Activated naive CD8-positive, alpha-beta T cell treated with anti-CD3 and anti-CD28 coated beads for 36 hours (primary cell): ENCODE measurements at regions not wholly inside any gene's neighbourhood (a gene's known extent, or its start where the extent isn't known, plus 50 kb on each side); places are given as distances from the start of the nearest gene placed in this dataset.

Experiments
- DNase-seq: peaks from one replicate; pipeline ENCODE4 v3.0.0; 2021
- H3K27ac Mint-ChIP-seq: one replicate; pipeline ENCODE4 v1.8.0; 2022; ENCODE audit warnings: mild to moderate bottlenecking, moderate library complexity, mixed read lengths
- H3K27me3 Mint-ChIP-seq: one replicate; pipeline ENCODE4 v1.8.0; 2022; ENCODE audit warnings: mild to moderate bottlenecking, mixed read lengths
- H3K36me3 Mint-ChIP-seq: one replicate; pipeline ENCODE4 v1.8.0; 2021; ENCODE audit warnings: mild to moderate bottlenecking, mixed read lengths
- H3K4me1 Mint-ChIP-seq: one replicate; pipeline ENCODE4 v1.8.0; 2021; ENCODE audit warnings: mixed read lengths
- H3K4me3 Mint-ChIP-seq: one replicate; pipeline ENCODE4 v1.8.0; 2022; ENCODE audit warnings: mild to moderate bottlenecking, moderate library complexity, mixed read lengths
- H3K9me3 Mint-ChIP-seq: one replicate; pipeline ENCODE4 v1.8.0; 2022; ENCODE audit warnings: mixed read lengths

DNA sequence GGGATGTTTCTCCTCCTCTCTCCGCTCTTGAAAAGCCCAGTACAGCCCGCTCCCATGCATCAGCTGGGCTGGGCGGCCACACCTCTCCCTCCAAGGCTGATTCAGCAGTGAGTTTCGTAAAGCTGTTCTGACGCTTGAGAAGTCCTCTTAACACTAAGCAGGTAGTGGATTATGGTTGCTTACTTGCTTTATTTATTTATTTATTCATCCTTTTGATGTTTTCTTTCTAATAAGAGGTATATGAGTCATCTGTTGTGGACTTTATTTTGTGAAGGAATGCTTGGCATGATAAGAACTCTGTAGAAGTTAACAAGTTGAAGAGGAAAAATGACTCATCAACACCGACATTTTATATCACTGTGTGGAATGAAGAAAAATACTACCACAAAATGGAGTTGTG is 285.0 kb downstream of the SQOR start:
- Mint-ChIP-seq H3K27ac (no peak overlapping the region), H3K36me3 (no peaks in the 10 kb centered on the region), H3K27me3 (peaks cover 5% of the 10 kb centered on the region), H3K9me3 (no peaks in the 10 kb centered on the region), H3K4me1 (no peaks in the 10 kb centered on the region), H3K4me3 (no peak overlapping the region)
- no peak for DNase-seq

DNA sequence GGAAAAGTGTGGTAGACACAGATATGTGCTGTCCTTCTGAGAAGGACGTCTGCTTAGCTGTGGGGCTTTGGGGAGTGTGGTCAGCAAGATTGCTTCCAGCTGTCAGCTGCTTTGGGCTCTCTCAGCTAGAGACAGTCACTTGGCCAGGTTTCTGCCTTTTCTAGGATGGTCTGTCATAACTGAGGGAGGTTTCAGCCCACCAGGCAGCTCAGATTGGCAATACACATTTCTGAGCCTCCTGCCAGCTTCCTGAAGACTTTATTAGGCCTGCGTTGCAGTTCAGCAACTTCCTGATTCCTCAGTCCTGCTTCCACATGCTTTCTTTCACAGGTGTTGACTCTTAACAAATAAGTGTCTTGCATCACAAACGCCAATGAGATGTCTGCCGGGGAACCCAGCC is 286.5 kb downstream of the SQOR start:
- no peaks in the 10 kb centered on the region for H3K36me3 Mint-ChIP-seq
- no peaks in the 10 kb centered on the region for H3K4me1 Mint-ChIP-seq
- peaks cover 5% of the 10 kb centered on the region for H3K27me3 Mint-ChIP-seq
- DNase-seq = no peak
- H3K27ac Mint-ChIP-seq = no peak overlapping the region
- H3K9me3 Mint-ChIP-seq = no peaks in the 10 kb centered on the region
- no peak overlapping the region for H3K4me3 Mint-ChIP-seq

- no peaks in the 10 kb centered on the region for H3K9me3 Mint-ChIP-seq
- no peak overlapping the region for H3K27ac Mint-ChIP-seq
- no peaks in the 10 kb centered on the region for H3K27me3 Mint-ChIP-seq
- H3K4me3 Mint-ChIP-seq = no peak overlapping the region
- no peaks in the 10 kb centered on the region for H3K4me1 Mint-ChIP-seq
- no peaks in the 10 kb centered on the region for H3K36me3 Mint-ChIP-seq
- DNase-seq = no peak
Measured at GRCh38 chr15:45921978-45922377, 287.1 kb downstream of the SQOR start.

GRCh38 chr15:45941367-45941766 is 306.5 kb downstream of the SQOR start:
- H3K36me3 Mint-ChIP-seq = no peaks in the 10 kb centered on the region
- no peak for DNase-seq
- H3K4me1 Mint-ChIP-seq = no peaks in the 10 kb centered on the region
- H3K27ac Mint-ChIP-seq = no peak overlapping the region
- H3K9me3 Mint-ChIP-seq = no peaks in the 10 kb centered on the region
- peaks cover 7% of the 10 kb centered on the region for H3K27me3 Mint-ChIP-seq
- H3K4me3 Mint-ChIP-seq = no peak overlapping the region

DNA sequence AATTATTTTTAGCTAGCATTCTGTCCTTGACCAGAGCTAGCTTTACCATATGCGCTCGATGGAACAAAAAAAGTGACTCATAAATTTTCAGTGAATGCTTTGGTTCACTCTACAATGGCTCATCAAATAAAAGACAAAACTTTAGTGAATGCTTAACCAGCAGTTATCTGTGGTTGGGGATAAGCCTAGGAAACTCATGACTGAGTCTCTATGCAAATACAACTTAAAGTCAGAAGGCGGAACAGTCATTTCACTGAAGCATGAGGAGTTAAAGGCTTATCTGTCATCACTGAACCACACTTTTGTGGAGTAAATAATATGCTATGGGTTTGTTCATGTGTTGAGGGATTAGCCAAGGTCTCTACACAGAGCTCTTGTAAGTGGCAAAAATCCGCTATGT is 308.4 kb downstream of the SQOR start:
- Mint-ChIP-seq H3K4me3 (no peak overlapping the region), H3K27me3 (peaks cover 4% of the 10 kb centered on the region), H3K4me1 (no peaks in the 10 kb centered on the region), H3K36me3 (no peaks in the 10 kb centered on the region), H3K27ac (no peak overlapping the region), H3K9me3 (no peaks in the 10 kb centered on the region)
- DNase-seq = no peak

GRCh38 chr15:45946111-45946510 is 311.3 kb downstream of the SQOR start:
- no peak for DNase-seq
- Mint-ChIP-seq H3K36me3 (no peaks in the 10 kb centered on the region), H3K9me3 (peaks cover 1% of the 10 kb centered on the region), H3K27ac (no peak overlapping the region), H3K4me3 (no peak overlapping the region), H3K4me1 (no peaks in the 10 kb centered on the region), H3K27me3 (peaks cover 16% of the 10 kb centered on the region)

DNA sequence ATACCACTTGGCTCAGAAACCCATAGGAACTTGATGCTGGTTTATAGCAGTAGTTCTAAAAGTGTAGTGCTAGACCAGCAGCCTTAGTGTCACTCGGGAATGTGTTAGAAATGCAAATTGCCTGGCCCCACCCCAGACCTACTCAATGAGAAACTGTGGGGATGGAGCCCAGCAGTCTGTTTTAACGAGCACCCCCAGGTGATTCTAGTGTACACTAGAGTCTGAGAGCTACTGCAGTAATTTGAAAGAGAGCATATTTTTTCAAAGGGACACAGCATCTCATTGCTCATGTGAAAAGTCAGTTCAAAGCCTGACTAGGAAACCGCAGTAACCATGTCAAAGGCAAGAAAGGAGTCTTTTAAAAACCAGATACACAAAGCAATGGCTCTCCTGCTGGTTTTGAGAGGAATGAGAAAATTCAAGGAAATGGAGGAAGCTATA is 313.4 kb downstream of the SQOR start:
- no peaks in the 10 kb centered on the region for H3K4me1 Mint-ChIP-seq
- no peak for DNase-seq
- peaks cover 1% of the 10 kb centered on the region for H3K9me3 Mint-ChIP-seq
- H3K36me3 Mint-ChIP-seq = no peaks in the 10 kb centered on the region
- H3K27me3 Mint-ChIP-seq = peaks cover 20% of the 10 kb centered on the region
- no peak overlapping the region for H3K4me3 Mint-ChIP-seq
- H3K27ac Mint-ChIP-seq = no peak overlapping the region

DNA sequence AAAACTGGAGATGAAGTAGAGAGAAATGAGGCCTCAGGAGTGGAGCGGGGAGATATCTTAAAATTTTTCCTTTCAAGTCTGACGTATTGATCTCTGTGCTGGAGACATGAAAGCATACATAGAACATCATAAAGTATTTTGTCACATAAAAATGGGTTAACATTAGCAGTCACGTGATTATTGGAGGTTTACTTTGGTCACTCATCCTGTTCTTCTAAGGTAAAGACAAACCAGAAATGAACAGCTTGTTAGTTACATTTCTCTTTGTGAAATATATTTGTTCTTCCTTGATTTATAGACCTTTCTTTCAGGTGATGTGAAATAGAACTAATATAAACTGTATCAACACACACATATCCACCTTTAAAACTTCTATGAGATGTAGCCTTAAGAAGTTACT is 324.1 kb downstream of the SQOR start:
- Mint-ChIP-seq H3K4me1 (no peaks in the 10 kb centered on the region), H3K36me3 (no peaks in the 10 kb centered on the region), H3K27me3 (no peaks in the 10 kb centered on the region), H3K27ac (no peak overlapping the region), H3K4me3 (no peak overlapping the region), H3K9me3 (peaks cover 10% of the 10 kb centered on the region)
- DNase-seq = no peak

DNA sequence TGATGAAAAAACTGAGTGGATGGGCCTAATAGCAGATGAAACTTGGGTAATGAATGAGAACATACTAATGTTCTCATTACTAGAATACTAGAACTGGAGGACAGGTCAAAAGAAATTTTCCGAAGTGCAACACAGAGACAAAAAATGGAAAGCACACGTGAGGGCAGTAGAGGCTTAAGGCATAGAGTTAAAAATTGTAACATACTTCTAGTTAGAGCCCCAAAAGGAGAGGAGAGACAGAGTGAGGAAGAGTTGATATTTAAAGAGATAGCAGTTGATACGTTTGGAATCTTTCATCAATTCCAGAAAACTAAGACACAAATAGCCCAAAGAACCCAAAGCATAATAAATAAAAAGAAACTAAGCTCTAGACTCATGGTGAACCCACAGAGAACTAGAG is 327.9 kb downstream of the SQOR start:
- H3K27ac Mint-ChIP-seq = no peak overlapping the region
- H3K27me3 Mint-ChIP-seq = no peaks in the 10 kb centered on the region

DNA sequence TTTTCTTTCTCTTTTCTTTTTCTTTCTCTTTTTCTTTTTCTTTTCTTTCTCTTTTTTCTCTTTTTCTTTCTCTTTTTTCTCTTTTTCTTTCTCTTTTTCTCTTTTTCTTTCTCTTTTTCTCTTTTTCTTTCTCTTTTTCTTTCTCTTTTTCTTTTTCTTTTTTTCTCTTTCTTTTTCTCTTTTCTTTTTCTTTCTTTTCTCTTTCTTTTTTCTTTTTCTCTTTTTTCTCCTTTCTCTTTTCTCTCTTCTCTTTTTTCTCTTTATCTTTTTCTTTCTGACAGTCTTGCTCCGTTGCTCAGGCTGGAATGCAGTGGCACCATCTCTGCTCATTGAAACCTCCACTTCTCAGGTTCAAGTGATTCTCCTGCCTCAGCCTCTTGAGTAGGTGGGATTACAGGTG is 335.7 kb downstream of the SQOR start:
- Mint-ChIP-seq H3K4me3 (no peak overlapping the region), H3K27ac (no peak overlapping the region), H3K36me3 (no peaks in the 10 kb centered on the region), H3K9me3 (no peaks in the 10 kb centered on the region), H3K27me3 (no peaks in the 10 kb centered on the region), H3K4me1 (no peaks in the 10 kb centered on the region)
- DNase-seq = no peak

More for the DNA sequence above, 327.9 kb downstream of the SQOR start:
- DNase-seq = no peak
- H3K4me3 Mint-ChIP-seq = no peak overlapping the region
- H3K36me3 Mint-ChIP-seq = no peaks in the 10 kb centered on the region
- no peaks in the 10 kb centered on the region for H3K4me1 Mint-ChIP-seq
- peaks cover 7% of the 10 kb centered on the region for H3K9me3 Mint-ChIP-seq

DNA sequence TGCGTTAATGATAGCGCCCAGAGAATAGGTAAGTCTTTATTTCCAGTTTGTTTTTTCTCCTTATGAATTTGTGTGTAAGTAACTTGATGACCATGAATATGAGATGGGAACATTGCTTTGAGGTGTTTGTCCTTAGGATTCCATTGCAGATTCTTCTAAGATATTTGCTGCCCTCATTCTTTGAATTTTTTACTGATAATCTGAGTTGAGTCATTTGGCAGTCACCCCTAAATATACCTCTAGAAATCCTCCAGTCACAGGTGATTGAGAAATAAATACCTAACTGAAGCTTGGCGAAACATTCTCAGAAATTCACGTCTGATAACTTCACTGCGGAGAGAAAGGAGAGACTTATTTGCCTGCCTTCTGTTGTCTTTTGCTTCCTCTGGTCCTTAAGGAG is 345.5 kb downstream of the SQOR start:
- Mint-ChIP-seq H3K9me3 (no peaks in the 10 kb centered on the region), H3K36me3 (no peaks in the 10 kb centered on the region), H3K4me1 (no peaks in the 10 kb centered on the region), H3K27ac (no peak overlapping the region), H3K4me3 (no peak overlapping the region), H3K27me3 (no peaks in the 10 kb centered on the region)
- no peak for DNase-seq

DNA sequence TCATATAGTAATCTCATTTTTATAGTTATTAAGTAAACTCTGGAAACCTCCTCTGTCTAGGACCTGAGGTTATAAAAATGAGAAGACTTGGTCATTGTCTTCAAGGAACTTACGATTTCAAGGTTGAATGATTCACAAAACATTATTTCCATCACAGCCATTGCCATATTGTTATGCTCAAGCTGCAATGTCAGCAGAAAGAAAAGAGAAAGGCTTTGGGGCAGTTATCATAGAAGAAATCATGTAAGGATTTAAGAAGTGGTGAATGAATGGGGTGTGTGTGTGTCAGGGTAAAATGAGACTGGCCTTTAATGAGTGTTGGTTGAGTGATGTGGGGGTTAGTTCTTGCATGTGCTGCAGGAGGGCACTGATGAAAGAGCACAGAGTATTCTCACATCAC is 346.8 kb downstream of the SQOR start:
- Mint-ChIP-seq H3K4me1 (no peaks in the 10 kb centered on the region), H3K27me3 (no peaks in the 10 kb centered on the region), H3K36me3 (no peaks in the 10 kb centered on the region), H3K9me3 (no peaks in the 10 kb centered on the region), H3K4me3 (no peak overlapping the region), H3K27ac (no peak overlapping the region)
- DNase-seq = no peak

- H3K27ac Mint-ChIP-seq = no peak overlapping the region
- H3K36me3 Mint-ChIP-seq = no peaks in the 10 kb centered on the region
- peaks cover 6% of the 10 kb centered on the region for H3K9me3 Mint-ChIP-seq
- H3K4me1 Mint-ChIP-seq = no peaks in the 10 kb centered on the region
- no peak overlapping the region for H3K4me3 Mint-ChIP-seq
- no peak for DNase-seq
- no peaks in the 10 kb centered on the region for H3K27me3 Mint-ChIP-seq
Measured at GRCh38 chr15:45991863-45992262, 357.0 kb downstream of the SQOR start.

DNA sequence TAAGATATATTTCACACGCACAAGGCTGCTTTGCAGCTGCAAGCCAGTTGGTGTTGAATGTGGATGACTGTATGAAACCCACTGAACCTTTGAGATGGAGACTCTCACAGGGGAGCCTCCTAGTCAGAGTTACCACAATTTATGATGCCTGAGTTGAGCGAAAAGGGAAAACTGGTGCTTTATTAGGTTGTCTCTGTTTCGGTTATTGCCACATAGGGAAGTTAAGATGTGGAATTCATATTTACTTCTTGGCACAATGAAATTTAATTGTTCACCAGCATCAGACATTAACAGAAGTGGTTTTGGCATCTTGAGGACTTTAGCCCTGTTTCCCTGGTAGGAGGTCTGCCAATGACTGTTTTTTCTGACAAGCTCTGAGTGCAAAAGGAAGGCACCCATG is 358.2 kb downstream of the SQOR start:
- no peak for DNase-seq
- Mint-ChIP-seq H3K9me3 (peaks cover 6% of the 10 kb centered on the region), H3K27ac (no peak overlapping the region), H3K27me3 (no peaks in the 10 kb centered on the region), H3K4me1 (no peaks in the 10 kb centered on the region), H3K4me3 (no peak overlapping the region), H3K36me3 (no peaks in the 10 kb centered on the region)

DNA sequence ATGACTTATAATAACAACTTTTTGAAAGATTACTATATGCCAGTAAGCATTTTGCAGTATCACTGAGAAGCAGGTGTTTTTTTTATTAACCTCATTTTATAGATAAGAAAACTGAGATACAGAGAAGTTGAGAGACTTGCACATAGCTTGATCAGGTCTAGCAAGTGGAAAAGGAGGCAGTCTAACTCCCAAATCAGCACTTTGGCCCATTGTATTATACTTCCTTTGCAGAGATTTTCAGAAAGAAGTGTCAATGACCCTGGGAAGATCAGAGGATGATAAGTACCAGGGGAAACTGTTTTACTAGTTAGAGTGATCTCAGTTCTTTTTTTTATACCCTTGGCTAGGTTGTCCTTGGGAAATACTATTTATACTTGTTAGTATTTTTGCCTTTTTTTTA is 358.7 kb downstream of the SQOR start:
- Mint-ChIP-seq H3K4me3 (no peak overlapping the region), H3K4me1 (no peaks in the 10 kb centered on the region), H3K27me3 (no peaks in the 10 kb centered on the region), H3K27ac (no peak overlapping the region), H3K9me3 (peaks cover 7% of the 10 kb centered on the region), H3K36me3 (no peaks in the 10 kb centered on the region)
- no peak for DNase-seq

DNA sequence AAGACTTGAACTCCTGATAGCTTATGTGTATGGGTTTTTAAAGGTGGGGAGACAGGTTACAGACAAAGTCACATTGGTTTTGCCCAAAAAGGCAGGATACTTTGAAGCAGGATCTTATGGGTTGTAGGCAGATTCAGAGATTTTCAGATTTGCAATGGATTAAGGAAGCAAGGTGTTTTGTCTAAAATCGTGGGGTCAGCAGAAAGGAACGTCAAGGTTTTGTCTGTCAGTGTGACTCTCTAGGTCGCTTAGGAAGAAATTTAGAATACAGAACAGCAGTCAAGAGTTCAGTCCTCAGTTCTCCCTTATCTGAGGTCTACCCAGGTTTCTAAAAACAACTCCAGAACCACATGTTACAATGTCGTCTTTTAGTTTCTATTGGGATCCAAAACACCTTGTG is 361.0 kb downstream of the SQOR start:
- DNase-seq = no peak
- Mint-ChIP-seq H3K36me3 (no peaks in the 10 kb centered on the region), H3K9me3 (peaks cover 10% of the 10 kb centered on the region), H3K27me3 (no peaks in the 10 kb centered on the region), H3K4me1 (no peaks in the 10 kb centered on the region), H3K27ac (no peak overlapping the region), H3K4me3 (no peak overlapping the region)

DNA sequence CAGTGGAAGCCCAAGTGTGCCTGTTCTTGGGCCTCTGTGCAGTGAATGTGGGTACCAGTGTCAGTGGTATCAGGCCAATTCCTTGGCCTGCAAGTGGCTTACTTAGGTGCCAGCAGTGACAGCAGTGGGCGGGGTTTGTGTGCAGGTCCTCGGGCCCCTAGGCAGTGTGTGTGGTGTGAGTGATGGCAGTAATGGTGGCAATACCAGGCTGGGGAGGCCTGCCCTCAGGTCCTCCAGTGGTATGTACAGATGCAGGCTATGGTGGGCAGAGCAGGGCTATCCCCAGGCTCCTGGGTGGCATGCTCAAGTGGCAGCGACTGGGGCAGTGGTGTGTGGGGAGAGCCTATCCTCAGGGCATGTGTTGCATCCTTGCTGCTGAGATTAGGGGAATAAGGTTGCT is 379.7 kb downstream of the SQOR start:
- no peaks in the 10 kb centered on the region for H3K4me1 Mint-ChIP-seq
- no peaks in the 10 kb centered on the region for H3K27me3 Mint-ChIP-seq
- H3K27ac Mint-ChIP-seq = no peak overlapping the region
- H3K36me3 Mint-ChIP-seq = no peaks in the 10 kb centered on the region
- no peak overlapping the region for H3K4me3 Mint-ChIP-seq
- no peak for DNase-seq
- peaks cover 41% of the 10 kb centered on the region for H3K9me3 Mint-ChIP-seq
